Breast epithelium (tissue), 4 donors: ENCODE measurements at regions not wholly inside any gene's neighbourhood (a gene's known extent, or its start where the extent isn't known, plus 50 kb on each side); places are given as distances from the start of the nearest gene placed in this dataset.

Source experiments
- DNase-seq, 2 donors: peaks; one replicate each; pipeline ENCODE4 v3.0.0-alpha.2; 2019; ENCODE audit warnings: low spot score in 2 of 2
- H3K27ac ChIP-seq, 2 donors: fragments of 200-600 bp; sonication (generic) in 1 of 2; one replicate each; pipeline ENCODE4 v1.5.1; 2016 to 2019; ENCODE audit warnings: mild to moderate bottlenecking in 1 of 2
- H3K27me3 ChIP-seq, 2 donors: fragments of 200-600 bp; sonication (generic) in 1 of 2; one replicate each; pipeline versions ENCODE4 v1.5.1 to v1.6.0; 2017 to 2019; ENCODE audit warnings: control low read depth in 1 of 2, mild to moderate bottlenecking in 1 of 2
- H3K36me3 ChIP-seq: fragments of 200-600 bp; one replicate; pipeline ENCODE4 v1.5.1; 2019
- H3K4me1 ChIP-seq, 2 donors: fragments of 200-600 bp; sonication (generic); one replicate each; pipeline ENCODE4 v1.5.1; 2016 to 2019; ENCODE audit warnings: control low read depth in 1 of 2
- H3K4me3 ChIP-seq, 3 donors: fragments of 200-600 bp; sonication (generic); 1 replicate in 2 of 3; 2 replicates in 1 of 3; pipeline ENCODE4 v1.5.1; 2016 to 2019; ENCODE audit warnings: mild to moderate bottlenecking in 3 of 3, moderate library complexity in 2 of 3
- H3K9me3 ChIP-seq, 2 donors: fragments of 200-600 bp; sonication (generic) in 1 of 2; one replicate each; pipeline ENCODE4 v1.5.1; 2016 to 2019; ENCODE audit warnings: control low read depth in 1 of 2
- CTCF ChIP-seq, 3 donors: fragments of 450-650 bp; IDR thresholded peaks; one replicate each; pipeline ENCODE4 v1.5.1; 2016 to 2017; ENCODE audit warnings: antibody characterized with exemption in 3 of 3, mild to moderate bottlenecking in 3 of 3, moderate library complexity in 3 of 3
- POLR2A ChIP-seq: fragments of 450-650 bp; IDR thresholded peaks from one replicate; pipeline ENCODE4 v1.6.1; 2016; ENCODE audit warnings: antibody characterized with exemption, mild to moderate bottlenecking, moderate library complexity
- POLR2AphosphoS5 ChIP-seq, 3 donors: sonication (generic); formaldehyde crosslinking; IDR thresholded peaks; one replicate each; pipeline ENCODE4 v1.6.1; 2017; ENCODE audit warnings: antibody characterized with exemption in 3 of 3
- intact Hi-C: fragments of 100-400 bp; cut with DNase I; formaldehyde crosslinking; loops from one replicate; pipeline ENCODE4 v1.15.1; 2023; ENCODE audit warnings: low total_unique reads

GRCh38 chr14:100955201-100955600, 51.7 kb upstream of the RTL1 start:
- Histone ChIP-seq H3K27me3 (no peaks in the 10 kb centered on the region), H3K4me1 (no peaks in the 10 kb centered on the region), H3K27ac (no peak overlapping the region), H3K36me3 (no peaks in the 10 kb centered on the region), H3K4me3 (no peak overlapping the region), H3K9me3 (no peaks in the 10 kb centered on the region)
- no peak for DNase-seq
- intact Hi-C loops = no loop called here
- TF ChIP-seq POLR2AphosphoS5 (IDR thresholded peaks at IDR 0.05) (no peak), POLR2A (no peak), CTCF (IDR thresholded peaks at IDR 0.05) (no peak)

GRCh38 chr14:100962494-100962893, 59.0 kb upstream of the RTL1 start:
- Histone ChIP-seq H3K4me3 (no peak overlapping the region), H3K4me1 (no peaks in the 10 kb centered on the region), H3K27ac (no peak overlapping the region), H3K36me3 (no peaks in the 10 kb centered on the region), H3K9me3 (no peaks in the 10 kb centered on the region), H3K27me3 (no peaks in the 10 kb centered on the region)
- no peak for DNase-seq
- intact Hi-C loops = loop anchor here (10.0 kb wide), 1 partner anchor 1182 kb away; no protein-coding TSS in a partner anchor
- TF ChIP-seq POLR2AphosphoS5 (IDR thresholded peaks at IDR 0.05) (no peak), CTCF (IDR thresholded peaks at IDR 0.05) (no peak), POLR2A (no peak)

GRCh38 chr14:100965296-100965695, 61.8 kb upstream of the RTL1 start:
- no peak overlapping the region for H3K27ac ChIP-seq
- no peak for DNase-seq
- TF ChIP-seq POLR2A (no peak), POLR2AphosphoS5 (IDR thresholded peaks at IDR 0.05) (no peak), CTCF (IDR thresholded peaks at IDR 0.05) (no peak)

GRCh38 chr14:100967178-100967577, 63.7 kb upstream of the RTL1 start:
- Histone ChIP-seq H3K9me3 (no peaks in the 10 kb centered on the region), H3K27ac (no peak overlapping the region), H3K27me3 (no peaks in the 10 kb centered on the region), H3K36me3 (no peaks in the 10 kb centered on the region), H3K4me1 (no peaks in the 10 kb centered on the region), H3K4me3 (no peak overlapping the region)
- DNase-seq = no peak
- intact Hi-C loops = loop anchor here (10.0 kb wide), 1 partner anchor 1178 kb away; no protein-coding TSS in a partner anchor
- TF ChIP-seq POLR2A (no peak), CTCF (IDR thresholded peaks at IDR 0.05) (no peak), POLR2AphosphoS5 (IDR thresholded peaks at IDR 0.05) (no peak)

More at GRCh38 chr14:100965296-100965695, 61.8 kb upstream of the RTL1 start:
- Histone ChIP-seq H3K27me3 (no peaks in the 10 kb centered on the region), H3K36me3 (no peaks in the 10 kb centered on the region), H3K4me1 (no peaks in the 10 kb centered on the region), H3K9me3 (no peaks in the 10 kb centered on the region), H3K4me3 (no peak overlapping the region)
- intact Hi-C loops = loop anchor here (10.0 kb wide), 1 partner anchor 1180 kb away; no protein-coding TSS in a partner anchor

- H3K4me1 ChIP-seq = no peaks in the 10 kb centered on the region
- TF ChIP-seq CTCF (IDR thresholded peaks at IDR 0.05) (no peak), POLR2AphosphoS5 (IDR thresholded peaks at IDR 0.05) (no peak), POLR2A (no peak)
- intact Hi-C loops = loop anchor here (10.0 kb wide), 1 partner anchor 1177 kb away; no protein-coding TSS in a partner anchor
- H3K27ac ChIP-seq = no peak overlapping the region
- H3K36me3 ChIP-seq = no peaks in the 10 kb centered on the region
- H3K9me3 ChIP-seq = no peaks in the 10 kb centered on the region
- H3K4me3 ChIP-seq = no peak overlapping the region
- DNase-seq = no peak
- H3K27me3 ChIP-seq = no peaks in the 10 kb centered on the region
Observed at GRCh38 chr14:100967930-100968329, 64.4 kb upstream of the RTL1 start.
